ENCODE measurements at regions not wholly inside any gene's neighbourhood (a gene's known extent, or its start where the extent isn't known, plus 50 kb on each side); places are given as distances from the start of the nearest gene placed in this dataset.

- TF ChIP-seq EP300 (IDR thresholded peaks at IDR 0.05) (no peak), CTCF (IDR thresholded peaks at IDR 0.05) (no peak), POLR2A (IDR thresholded peaks at IDR 0.05) (no peak)
- no peak overlapping the region for H3K4me3 ChIP-seq
- 72 to 78% (median 76%) methylated on average over 6 of the region's 6 CpGs for WGBS, 3 donors
- intact Hi-C loops (cut with DNase I): no loop called here
- no peaks in the 10 kb centered on the region for H3K27me3 ChIP-seq
- H3K27ac ChIP-seq: no peak overlapping the region
- H3K9me3 ChIP-seq: no peaks in the 10 kb centered on the region
- H3K36me3 ChIP-seq: no peaks in the 10 kb centered on the region
- DNase-seq: no peak
- no peaks in the 10 kb centered on the region for H3K4me1 ChIP-seq (ENCODE audit: insufficient read depth)
Measured at GRCh38 chr14:48725051-48725734, 861.0 kb downstream of the RPS29 start.

GRCh38 chr14:48723841-48724495 lies 862.2 kb downstream of the RPS29 start:
- 0 to 41% (median 2%) methylated on average over 1 of the region's 1 CpG for WGBS, 3 donors
- no peaks in the 10 kb centered on the region for H3K4me1 ChIP-seq (ENCODE audit: insufficient read depth)
- intact Hi-C loops (cut with DNase I): no loop called here
- TF ChIP-seq EP300 (IDR thresholded peaks at IDR 0.05) (no peak), POLR2A (IDR thresholded peaks at IDR 0.05) (no peak), CTCF (IDR thresholded peaks at IDR 0.05) (no peak)
- H3K36me3 ChIP-seq: no peaks in the 10 kb centered on the region
- no peak for DNase-seq
- no peaks in the 10 kb centered on the region for H3K27me3 ChIP-seq
- H3K4me3 ChIP-seq: no peak overlapping the region
- H3K27ac ChIP-seq: no peak overlapping the region
- no peaks in the 10 kb centered on the region for H3K9me3 ChIP-seq

- DNase-seq: no peak
- H3K4me3 ChIP-seq: no peak overlapping the region
- no peaks in the 10 kb centered on the region for H3K27me3 ChIP-seq
- H3K9me3 ChIP-seq: no peaks in the 10 kb centered on the region
- H3K4me1 ChIP-seq (ENCODE audit: insufficient read depth): no peaks in the 10 kb centered on the region
- 35 to 74% (median 41%) methylated on average over 7 of the region's 7 CpGs for WGBS, 3 donors
- no peak for TF ChIP-seq CTCF (IDR thresholded peaks at IDR 0.05)
- TF ChIP-seq POLR2A (IDR thresholded peaks at IDR 0.05): no peak
- TF ChIP-seq EP300 (IDR thresholded peaks at IDR 0.05): no peak
- H3K27ac ChIP-seq: no peak overlapping the region
- H3K36me3 ChIP-seq: no peaks in the 10 kb centered on the region
- intact Hi-C loops (cut with DNase I): no loop called here
Measured at GRCh38 chr14:48714366-48714765, 871.8 kb downstream of the RPS29 start.

- intact Hi-C loops (cut with DNase I): no loop called here
- no peak for DNase-seq
- Histone ChIP-seq H3K36me3 (no peaks in the 10 kb centered on the region), H3K9me3 (no peaks in the 10 kb centered on the region), H3K27ac (no peak overlapping the region), H3K27me3 (no peaks in the 10 kb centered on the region), H3K4me1 (ENCODE audit: insufficient read depth) (no peaks in the 10 kb centered on the region), H3K4me3 (no peak overlapping the region)
- no peak for TF ChIP-seq POLR2A (IDR thresholded peaks at IDR 0.05)
- no peak for TF ChIP-seq EP300 (IDR thresholded peaks at IDR 0.05)
- TF ChIP-seq CTCF (IDR thresholded peaks at IDR 0.05): no peak
- WGBS, 3 donors: 80 to 85% (median 81%) methylated on average over 1 of the region's 1 CpG
Measured at GRCh38 chr14:48710133-48710532, 876.0 kb downstream of the RPS29 start.

Data from ovary (tissue), 7 donors.